Amniotic stem cell (primary cell): ENCODE measurements at regions not wholly inside any gene's neighbourhood (a gene's known extent, or its start where the extent isn't known, plus 50 kb on each side); places are given as distances from the start of the nearest gene placed in this dataset.
"Not testable (repeated sequence)": the region's sequence is repeated elsewhere in the genome, so short reads cannot be mapped to it uniquely, and the experiment has no call there.

ENCODE experiments used
- DNase-seq: peaks from one replicate; lab custom pipeline; 2025; lab: John Stamatoyannopoulos, UW

DNA sequence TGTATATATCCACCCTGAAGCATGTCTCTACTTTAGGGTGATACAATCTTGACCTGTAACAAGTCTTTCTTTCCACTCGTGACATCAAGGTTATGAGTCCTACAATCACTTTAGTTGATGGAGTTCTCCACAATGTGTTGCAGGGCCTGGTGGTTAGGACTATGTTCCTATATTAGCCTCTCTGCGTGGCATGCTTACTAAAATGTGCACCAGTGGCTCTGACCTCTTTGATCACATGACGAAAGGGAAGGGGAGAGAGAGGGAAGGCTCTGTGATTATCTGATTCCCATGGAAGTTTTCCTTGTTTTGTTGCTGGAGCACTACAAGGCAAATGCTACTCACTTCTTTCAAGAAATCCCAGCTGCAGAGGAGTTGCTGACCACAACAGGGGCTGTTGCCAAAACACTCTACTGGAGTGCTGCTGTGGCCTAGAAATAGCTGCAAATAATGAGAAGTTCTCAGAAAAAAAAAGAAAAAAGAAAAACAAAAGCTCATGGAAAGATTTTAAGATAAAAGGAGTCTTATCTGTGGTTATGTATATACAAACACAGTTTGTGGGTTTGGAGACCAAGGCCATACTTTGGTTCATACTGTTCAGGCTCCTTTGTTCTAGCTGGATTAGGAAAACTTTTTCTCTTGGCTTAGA lies 272.8 kb upstream of the MMADHC start:
- no peak for DNase-seq

GRCh38 chr2:149858901-149859634 lies 271.5 kb upstream of the MMADHC start:
- DNase-seq: no peak

- no peak for DNase-seq
These were observed 270.6 kb upstream of the MMADHC start for GRCh38 chr2:149858216-149858615.

DNA sequence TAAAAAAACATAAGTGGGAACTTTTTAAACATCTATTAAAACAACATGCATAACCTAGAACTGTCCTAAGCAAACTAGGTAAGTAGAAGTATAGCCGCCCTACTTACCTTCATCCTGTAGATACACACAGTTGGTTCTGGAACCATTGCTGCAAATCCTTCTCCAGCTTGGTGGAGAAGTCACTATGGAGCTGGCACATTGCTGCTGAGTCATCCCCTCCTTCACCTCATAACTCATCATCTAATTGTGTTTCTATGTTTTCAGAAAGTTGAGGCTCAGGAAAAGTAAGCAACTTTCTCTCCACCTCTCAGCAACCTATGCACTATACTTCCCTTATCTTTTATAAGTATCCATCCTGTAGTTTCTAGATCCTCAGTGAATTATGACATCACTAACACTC lies 269.8 kb upstream of the MMADHC start:
- DNase-seq: no peak

DNA sequence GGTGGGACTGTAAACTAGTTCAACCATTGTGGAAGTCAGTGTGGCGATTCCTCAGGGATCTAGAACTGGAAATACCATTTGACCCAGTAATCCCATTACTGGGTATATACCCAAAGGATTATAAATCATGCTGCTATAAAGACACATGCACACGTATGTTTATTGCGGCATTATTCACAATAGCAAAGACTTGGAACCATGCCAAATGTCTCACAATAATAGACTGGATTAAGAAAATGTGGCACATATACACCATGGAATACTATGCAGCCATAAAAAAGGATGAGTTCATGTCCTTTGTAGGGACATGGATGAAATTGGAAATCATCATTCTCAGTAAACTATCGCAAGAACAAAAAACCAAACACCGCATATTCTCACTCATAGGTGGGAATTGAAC lies 268.3 kb upstream of the MMADHC start:
- not testable (repeated sequence) for DNase-seq

DNA sequence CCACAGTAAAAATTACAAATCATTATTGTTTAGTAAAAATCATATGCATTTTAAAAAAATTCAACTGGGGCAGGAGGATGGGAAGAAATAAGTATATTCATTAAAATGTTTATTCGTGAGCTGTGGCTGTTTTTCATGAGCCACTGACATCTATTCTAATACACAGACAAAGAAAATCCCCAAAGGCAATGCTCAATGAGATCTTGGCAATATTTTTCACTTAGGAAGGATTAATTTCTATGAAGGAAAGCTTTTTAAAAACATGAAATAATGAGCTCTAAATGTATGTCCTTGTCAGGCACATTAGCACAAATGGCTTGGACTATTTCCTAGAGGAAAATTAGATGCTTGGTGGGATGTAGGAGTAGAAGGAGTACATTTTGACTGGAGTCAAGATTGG lies 262.0 kb upstream of the MMADHC start:
- DNase-seq: no peak

DNA sequence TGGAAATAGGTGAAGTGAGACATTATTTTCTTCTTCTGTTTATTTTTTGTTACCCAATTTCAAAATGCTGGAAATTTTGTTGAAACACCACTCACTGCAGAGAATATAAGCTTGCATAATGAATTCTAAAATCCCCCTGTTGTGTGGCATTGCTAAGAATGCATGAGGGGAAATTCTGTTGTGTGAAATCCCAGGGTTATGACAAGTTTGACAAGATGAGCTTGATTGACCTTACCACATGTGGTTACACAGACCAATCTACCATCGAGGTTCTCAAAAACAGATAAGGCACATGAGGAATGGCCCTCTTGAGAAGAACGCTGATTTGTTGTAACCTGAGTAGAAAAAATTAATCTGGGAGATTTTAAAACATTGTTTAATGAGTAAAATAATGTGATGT lies 261.6 kb upstream of the MMADHC start:
- DNase-seq: no peak

DNA sequence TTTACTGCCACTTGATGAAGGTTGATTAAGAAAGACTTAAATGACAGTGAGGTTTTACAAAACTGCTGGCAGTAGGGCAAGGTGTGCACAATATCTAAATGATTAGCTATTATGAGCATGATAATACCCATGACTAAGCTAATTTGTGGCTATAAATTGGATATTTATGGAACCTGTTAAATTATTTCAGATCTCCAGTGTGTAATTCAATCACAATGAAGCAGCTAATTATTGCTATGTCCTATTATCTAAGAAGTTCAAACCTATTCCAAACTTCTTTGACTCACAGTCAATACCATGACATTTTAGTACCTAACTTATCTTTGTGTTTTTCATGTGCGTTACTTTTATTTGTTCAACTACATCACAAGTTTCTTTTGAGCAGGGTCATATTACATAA lies 253.8 kb upstream of the MMADHC start:
- DNase-seq: no peak

GRCh38 chr2:149832324-149832723 lies 244.7 kb upstream of the MMADHC start:
- no peak for DNase-seq

- no peak for DNase-seq
These were observed 241.1 kb upstream of the MMADHC start for GRCh38 chr2:149828520-149829210.

DNA sequence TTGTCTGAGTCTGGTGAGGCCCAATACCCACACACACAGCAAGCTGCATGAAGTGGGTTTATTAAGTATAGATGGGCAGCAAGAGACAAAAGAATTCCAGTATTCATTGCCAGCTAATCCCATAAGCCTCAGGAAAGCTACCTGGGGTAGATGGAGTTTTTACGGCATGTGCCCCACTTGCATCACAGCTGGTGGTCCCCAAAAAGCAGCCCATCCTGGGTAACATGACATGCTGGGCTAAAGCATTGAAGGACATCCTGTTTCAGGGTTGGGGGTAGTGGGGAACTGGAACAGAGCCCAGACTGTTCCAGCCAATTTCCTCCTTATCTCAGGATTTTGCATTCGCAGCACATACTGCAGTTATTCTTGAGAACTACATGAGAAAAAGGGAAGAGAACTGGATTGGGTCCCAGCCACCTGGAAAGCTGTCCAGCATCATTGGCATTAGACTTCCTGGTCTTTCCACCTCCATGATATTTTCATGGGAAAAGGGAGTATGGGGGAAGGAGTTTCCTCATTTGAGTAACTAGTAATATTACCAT lies 240.1 kb upstream of the MMADHC start:
- DNase-seq: no peak

DNA sequence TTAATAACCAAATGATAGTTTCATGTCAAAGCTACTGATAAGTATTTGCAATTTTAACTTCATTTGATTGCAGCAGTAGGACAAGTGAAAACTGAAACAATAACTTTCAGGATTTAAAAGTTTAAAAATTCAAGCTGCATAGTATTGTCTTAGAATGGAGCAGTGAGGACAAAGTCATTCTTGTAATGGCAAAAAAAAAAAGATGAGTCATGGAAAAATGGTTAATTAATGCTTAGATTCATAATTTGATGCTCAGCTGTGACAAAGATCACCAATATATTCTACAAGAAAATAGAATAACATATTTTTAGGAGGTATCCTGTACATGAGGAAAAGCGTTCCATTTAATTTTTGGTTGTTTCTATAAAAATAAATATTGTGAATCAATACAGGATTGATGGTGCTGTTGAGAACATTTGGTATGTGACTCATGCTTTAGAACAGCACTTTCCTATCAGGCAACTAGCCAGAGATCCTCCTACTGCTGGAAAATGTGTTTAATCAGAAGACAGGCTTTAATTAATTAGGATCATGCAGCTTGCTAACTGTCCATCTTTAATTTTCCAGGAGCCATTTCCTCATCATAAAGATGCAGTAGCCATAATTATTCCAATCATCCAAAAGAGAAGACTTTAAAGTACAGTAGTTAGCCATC lies 239.0 kb upstream of the MMADHC start:
- DNase-seq: no peak

DNA sequence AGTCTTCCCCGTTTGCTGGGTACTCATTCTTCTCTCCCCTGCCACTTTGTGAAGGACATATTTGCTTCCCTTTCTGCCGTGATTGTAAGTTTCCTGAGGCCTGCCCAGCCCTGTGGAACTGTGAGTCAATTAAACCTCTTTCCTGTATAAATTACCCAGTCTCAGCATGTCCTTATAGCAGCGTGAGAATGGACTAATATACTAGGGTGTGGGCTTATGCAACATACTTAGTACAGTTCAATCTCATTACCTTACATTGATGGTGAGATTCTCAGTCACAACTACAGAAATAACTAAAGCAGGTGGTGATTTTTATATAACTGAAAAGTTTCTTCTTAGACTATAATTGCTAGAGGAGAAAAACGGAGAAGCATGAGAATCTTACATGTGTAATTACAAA lies 237.9 kb upstream of the MMADHC start:
- no peak for DNase-seq

- no peak for DNase-seq
These were observed 236.6 kb upstream of the MMADHC start for GRCh38 chr2:149824136-149824535.

- no peak for DNase-seq
These were observed 231.9 kb upstream of the MMADHC start for GRCh38 chr2:149819356-149819957.

- DNase-seq: no peak
These were observed 229.4 kb upstream of the MMADHC start for GRCh38 chr2:149816756-149817551.

DNA sequence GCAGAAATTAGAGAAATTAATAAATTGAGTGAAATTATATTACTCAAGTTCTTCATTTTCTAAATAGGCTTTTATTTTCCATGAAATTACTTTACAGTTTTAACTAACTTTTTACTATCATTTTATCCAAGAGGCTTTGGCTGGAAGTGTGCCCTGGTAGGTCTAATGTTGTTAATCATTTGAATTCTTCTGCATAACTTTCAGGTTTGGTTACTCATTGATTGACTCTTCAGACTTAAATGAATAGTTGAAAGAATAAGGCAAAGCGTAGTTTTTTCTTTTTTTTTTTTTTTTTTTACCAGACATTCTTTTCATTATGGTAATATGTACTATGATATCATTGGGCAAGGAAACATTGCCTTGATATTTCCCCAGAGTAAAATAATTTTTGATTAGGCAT lies 228.4 kb upstream of the MMADHC start:
- no peak for DNase-seq

- DNase-seq: no peak
These were observed 227.3 kb upstream of the MMADHC start for GRCh38 chr2:149814901-149815300.

GRCh38 chr2:149814049-149814448 lies 226.5 kb upstream of the MMADHC start:
- DNase-seq: no peak

DNA sequence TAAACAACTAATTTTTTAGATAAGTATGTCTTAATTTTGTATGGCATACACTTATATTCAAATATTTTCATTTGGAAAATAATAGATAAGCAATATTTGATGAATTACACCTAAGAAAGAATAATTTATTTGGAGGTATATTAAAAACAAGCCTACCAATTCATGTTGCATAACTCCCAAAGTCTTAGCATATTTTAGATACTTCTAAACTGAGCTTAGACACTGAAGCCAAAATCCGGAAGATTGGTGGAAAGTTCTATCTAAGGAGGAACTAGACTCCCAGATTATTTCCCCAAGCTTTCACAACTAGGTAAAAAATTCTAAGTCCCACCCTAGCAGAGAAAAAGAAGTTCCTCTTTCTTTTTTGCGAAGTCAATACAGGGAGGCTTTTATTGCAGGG lies 221.0 kb upstream of the MMADHC start:
- no peak for DNase-seq

DNA sequence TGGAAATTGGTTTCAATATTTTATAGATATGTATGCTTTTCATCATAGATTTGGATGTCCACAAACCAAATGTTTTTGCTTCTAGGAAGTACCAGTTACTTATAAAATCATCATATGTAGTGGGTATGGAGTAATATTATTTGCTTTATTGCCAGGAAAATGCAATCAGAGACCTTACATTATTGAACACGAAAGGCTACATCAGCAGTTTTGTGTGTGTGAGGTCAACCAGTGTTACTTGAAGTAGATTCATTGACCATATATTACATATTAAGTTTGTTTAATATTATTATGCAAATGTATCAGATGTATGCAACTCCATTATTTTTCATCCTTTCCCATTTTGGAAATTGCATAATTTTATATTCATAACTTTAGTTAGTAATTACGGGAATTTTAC lies 219.1 kb upstream of the MMADHC start:
- DNase-seq: no peak
